HG02885 (cell line): ENCODE measurements at regions not wholly inside any gene's neighbourhood (a gene's known extent, or its start where the extent isn't known, plus 50 kb on each side); places are given as distances from the start of the nearest gene placed in this dataset.
A peak's percentile ranks its signal among the peaks of the same experiment; 100 is the strongest.

Source experiments
- ATAC-seq: cut with Tn5 transposase; IDR thresholded peaks from one replicate; pipeline ENCODE4 v1.9.1; 2021; ENCODE audit warnings: mild to moderate bottlenecking; ENCODE audit not compliant: unreplicated experiment, poor library complexity

- no peak for ATAC-seq
These were observed 75.6 kb downstream of the ICOS start for GRCh38 chr2:204012072-204012653.

DNA sequence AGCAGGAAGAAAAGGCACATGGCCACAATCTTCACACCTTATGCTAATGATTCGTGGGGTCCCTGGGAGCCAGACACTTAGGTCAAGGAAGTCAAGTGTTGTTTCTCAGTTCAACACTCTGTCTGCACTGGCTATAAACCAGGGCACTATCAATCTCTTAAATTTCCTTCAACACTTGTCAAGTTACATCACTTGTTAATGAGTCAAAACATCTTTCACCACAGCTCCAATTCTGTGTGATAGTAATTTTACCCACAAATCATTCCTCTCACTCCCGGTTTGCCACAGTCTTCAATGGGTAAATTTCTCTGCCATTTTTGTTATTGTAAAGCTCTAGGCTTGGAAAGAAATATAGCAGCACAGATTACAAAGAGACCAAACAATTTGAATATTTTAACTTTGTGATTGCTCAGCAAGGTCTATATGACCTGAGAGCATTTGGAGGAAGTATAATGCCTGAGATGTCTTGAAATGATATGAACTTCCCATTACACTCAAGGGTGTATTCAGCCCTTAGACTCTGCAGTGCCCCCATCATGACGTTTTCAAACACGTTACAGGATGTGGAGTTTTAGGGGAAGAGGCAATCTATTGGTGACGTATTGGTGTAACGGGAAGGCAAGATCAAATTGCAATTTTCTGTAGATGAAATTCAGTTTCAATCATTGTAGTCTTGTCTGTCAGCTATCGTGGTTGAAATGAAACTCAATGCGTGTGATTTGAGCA, 78.7 kb downstream of the ICOS start:
- no peak for ATAC-seq

DNA sequence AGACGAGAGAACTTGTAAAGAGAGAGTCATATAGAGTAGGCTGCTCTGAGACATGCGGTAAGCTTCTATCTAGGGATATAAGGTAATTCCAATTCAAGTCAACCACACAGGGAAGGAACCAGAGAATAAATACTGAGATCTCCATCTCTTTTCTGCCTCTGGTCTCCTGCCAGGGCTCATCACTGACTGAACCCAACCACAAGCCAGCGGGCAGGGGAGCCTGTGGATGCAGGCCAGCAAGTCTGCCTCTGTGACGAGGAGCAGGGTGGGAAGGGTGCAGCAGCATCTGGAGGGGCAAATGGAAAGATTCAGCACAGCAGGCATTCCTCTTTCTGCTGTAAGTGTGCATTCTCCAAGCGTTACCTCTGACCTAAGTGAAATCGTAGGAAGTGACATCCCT, 82.2 kb downstream of the ICOS start:
- ATAC-seq: no peak

DNA sequence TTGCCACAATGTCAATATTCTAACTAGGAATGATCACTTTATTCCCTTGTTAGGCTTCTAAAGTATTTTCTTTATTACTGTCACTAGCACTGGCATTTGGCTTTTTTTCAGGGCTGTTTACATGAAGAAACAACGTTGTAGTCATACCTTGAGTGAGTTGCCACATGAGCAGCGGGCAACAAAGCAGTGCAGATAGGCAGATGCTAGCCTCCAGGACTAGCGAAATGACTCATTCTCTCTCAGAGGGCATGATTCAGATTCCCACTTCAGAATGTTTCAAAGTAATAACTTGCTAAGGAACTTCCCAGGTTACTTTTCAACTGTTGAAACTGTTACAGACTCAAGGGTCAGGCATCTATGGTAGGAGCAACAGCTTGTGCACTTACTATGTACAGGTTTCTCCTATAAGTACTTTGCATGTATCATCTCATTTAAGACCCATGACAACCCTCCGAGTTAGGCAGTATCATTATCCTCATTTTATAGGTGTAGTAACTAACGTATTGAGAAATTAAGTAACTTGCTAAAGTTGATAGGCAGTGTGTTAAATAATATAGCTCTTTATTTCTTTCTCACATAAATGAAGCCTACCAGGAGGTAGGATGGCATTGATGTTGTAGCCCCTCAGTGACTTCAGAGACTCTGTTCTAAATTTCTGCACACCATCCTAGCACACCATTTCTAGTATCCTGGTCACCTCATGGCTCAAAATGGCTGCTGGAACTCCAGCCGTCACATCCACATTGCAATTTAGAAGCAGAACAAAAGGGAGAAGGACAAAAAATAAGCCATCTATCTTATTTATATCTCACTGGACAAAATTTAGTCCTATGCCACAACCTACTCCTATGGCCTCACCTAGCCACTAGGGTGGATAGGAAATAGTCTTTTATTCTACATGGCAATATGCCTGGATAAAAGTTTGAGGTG, 83.3 kb downstream of the ICOS start:
- ATAC-seq: no peak

DNA sequence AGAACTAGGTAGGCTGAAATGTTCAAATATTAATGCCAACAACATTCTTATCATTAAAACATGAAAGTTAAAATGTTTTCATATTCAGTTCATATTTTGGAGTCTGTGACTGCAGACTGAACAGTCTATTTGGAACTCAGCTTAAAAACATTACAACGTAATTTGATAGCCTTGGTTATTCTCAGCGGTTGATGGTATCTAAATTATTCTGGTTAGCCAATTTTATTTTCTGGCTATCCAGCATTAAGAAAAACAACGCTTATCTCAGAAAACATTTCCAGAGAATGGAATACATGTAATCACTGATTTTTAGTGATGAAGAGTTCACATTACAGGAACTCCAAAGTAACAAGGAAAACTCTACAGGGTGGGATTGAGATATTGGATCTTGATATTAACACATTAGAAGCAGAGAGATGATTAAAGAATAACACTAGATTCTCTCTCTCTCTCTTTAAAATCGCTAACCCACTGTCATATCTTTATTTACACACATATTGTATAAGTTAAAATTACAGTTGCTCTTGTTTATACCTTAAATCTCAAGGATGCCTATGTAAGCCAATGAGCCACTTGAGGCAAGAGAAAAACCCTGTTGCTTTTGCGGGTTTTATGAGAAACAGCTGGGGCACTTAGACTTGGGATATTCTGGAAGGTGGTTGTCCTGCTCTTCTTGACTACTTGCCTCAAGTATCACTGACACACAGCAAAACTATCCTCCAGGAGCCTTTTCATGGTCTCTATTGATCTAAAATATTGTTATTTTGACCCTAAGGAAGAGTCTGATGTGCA, 84.9 kb downstream of the ICOS start:
- ATAC-seq: no peak

DNA sequence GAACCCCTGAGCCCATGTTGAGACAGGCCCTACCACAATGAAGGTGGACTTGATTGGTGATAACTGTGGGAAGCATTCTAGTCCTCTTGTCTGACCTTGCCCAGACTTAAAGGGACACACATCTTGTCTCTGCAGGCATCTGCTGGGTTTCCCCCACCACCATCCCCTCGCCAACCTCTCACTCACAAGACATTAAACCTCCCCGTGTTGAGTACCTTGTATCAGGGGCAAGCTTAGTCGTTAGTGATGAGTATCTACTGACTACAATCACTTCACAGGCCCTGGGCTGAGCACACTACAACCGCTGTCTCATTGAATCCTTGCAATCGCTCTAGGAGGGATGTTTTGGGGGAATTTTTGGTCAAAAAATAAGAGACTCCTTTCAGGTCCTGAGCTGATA, 86.0 kb downstream of the ICOS start:
- ATAC-seq: no peak

GRCh38 chr2:204023088-204023487, 86.5 kb downstream of the ICOS start:
- no peak for ATAC-seq

DNA sequence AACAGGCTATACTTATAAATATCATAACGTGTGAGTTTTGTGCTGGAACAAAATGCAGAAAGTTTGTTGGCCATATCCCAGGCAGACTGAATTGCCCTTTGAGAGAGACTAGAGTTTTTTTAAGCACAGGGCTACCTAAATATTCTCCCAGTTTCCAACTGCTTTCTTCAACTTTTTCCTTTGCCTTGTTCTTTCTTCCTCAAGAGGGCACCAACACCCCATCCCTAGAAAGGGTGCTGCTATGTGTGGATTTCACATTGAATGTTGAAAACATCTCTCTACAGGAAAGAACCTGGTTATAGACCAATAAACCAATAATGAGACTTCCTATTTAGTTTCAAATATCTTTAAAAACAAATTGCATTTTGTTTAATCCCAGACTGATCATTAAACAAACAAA, 87.9 kb downstream of the ICOS start:
- no peak for ATAC-seq

GRCh38 chr2:204024906-204025475, 88.4 kb downstream of the ICOS start:
- ATAC-seq: no peak

GRCh38 chr2:204026294-204026693, 89.7 kb downstream of the ICOS start:
- no peak for ATAC-seq

- peak; percentile 73 for ATAC-seq
These were observed 90.5 kb downstream of the ICOS start for GRCh38 chr2:204027091-204027490.

- no peak for ATAC-seq
These were observed 93.8 kb downstream of the ICOS start for GRCh38 chr2:204030322-204030721.

DNA sequence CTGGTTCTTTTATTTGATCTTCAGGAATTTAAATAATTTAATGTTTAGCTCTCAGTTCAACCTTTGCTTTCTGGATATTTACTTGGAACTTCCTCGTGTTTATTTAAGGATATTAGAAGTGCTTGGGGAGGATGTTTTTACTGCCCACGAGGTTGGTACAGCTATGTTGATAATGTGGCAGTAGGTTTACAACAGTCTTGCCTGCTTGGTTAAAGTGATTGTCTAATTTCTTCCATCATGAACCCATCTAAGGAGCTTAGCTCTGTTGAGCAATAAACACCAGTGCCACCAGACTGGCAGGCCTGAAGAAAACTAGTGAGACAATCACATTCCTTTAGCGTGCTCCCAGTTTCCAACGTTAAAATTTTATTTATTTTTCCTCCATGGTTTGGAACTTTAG, 94.5 kb downstream of the ICOS start:
- ATAC-seq: no peak

DNA sequence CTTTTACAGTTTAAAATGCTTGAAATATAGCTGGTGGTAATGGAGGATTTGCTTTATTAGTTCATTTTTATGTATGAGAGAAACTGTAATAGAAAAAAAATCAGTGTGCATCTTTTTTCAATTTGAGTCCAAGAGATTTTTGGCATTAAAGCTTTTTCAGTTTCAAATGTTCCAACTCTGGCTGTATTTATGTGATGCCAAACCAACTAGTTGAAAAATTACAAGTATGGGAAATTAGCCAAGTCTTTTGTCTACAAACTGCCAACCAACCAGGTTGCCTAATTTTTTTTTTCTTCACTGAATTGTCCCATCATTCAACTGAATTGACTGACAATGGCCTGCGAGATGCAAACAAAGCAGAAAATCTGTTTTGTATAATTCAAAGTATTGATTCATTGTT, 95.7 kb downstream of the ICOS start:
- no peak for ATAC-seq

DNA sequence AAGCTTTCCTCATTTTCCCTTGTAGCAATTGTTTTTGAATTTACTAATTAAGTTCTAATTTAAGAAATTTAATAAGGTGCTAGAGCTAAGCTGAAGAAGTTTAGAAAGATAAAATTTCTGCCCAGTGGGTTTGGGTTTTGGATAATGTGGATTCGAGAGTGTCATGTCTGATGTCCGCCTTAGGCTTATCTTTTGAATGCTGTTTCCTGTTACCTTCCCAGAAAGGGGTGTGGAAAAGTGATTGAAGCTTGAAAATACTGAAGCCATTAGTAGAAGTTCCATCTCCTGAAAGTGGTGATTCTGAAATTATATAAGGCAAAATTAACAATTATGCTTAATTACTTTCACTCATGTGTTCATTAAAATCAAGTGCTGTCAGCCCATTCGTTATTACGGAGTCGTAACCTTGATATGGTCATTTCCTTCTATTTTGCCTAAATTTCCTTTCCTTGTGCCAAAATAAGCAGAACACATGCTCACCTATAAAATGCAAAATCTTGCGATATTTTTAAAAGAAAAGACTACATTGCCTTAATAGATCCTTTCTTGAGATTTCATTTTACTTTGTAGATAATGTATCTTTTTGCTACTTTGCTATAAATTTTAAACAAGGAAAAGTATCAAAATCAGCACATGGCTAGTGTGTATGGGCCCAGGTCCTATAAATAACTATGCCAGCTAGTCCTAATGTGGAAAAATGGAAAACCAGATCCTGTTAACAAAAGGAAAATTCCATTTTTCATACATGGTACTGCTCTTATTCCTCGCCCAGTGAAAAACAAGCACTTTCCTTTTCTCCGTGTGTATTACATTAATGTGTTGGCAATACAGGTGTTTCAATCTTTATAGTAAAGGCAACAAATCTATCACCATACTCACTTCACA, 97.3 kb downstream of the ICOS start:
- ATAC-seq: no peak

GRCh38 chr2:204036706-204037105, 100.1 kb downstream of the ICOS start:
- no peak for ATAC-seq

DNA sequence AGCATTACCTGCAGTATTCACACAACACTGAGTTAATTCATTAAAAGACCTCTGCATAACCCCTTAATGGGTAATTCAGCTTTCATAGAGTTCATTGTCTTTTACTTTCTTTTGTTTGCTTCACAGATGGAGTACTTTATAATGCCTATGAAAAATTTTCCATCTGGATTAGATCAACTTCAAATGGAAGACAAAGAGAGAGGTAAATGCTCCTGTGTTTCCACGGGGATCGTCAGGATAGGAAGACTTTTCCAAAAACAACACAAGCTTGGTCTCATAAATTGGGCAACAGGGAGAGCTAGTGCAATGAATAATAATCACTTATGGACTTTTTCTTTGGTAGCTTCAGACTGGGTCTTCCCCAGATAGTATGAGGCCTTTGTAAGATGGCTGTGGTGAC, 100.7 kb downstream of the ICOS start:
- no peak for ATAC-seq

DNA sequence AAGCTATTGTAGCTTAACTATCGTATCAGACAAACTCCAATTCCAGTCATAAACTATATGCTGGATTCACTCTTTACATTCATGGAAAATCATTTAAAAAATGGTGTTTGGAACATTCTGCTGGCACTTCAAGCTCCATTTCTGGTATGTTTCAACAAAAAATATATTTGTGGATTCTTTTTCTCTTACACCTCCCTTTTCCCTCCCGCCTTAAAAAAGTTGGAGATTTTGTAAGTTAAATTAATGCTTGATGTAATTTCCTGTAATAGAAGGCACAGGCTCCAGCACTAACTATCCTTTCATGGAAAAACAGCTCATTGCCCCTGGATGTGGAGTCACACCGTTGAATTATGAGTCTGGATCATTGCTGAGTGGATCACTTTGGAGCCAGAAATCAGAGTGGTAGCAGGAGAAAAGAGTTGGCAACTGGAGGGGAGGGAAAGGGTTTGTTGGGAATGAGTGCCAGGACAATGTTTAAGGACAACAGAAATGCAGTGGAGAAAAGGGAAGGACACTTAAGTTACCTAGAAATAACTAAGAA, 102.8 kb downstream of the ICOS start:
- ATAC-seq: no peak

- ATAC-seq: no peak
These were observed 103.5 kb downstream of the ICOS start for GRCh38 chr2:204040016-204040415.
